Osteocyte (in vitro differentiated cells): ENCODE measurements at regions not wholly inside any gene's neighbourhood (a gene's known extent, or its start where the extent isn't known, plus 50 kb on each side); places are given as distances from the start of the nearest gene placed in this dataset.

Experiments used
- DNase-seq: peaks from one replicate; pipeline ENCODE4 v3.0.0; 2021; ENCODE audit warnings: mixed read lengths; ENCODE audit not compliant: unreplicated experiment; ENCODE audit errors: extremely low spot score
- H3K27ac Mint-ChIP-seq: one replicate; pipeline ENCODE4 v1.8.0; 2021; ENCODE audit warnings: mild to moderate bottlenecking, mixed read lengths; ENCODE audit not compliant: unreplicated experiment
- H3K27me3 Mint-ChIP-seq: one replicate; pipeline ENCODE4 v1.8.0; 2021; ENCODE audit warnings: mixed read lengths; ENCODE audit not compliant: unreplicated experiment
- H3K36me3 Mint-ChIP-seq: one replicate; pipeline ENCODE4 v1.8.0; 2021; ENCODE audit warnings: mixed read lengths; ENCODE audit not compliant: unreplicated experiment
- H3K4me1 Mint-ChIP-seq: one replicate; pipeline ENCODE4 v1.8.0; 2021; ENCODE audit warnings: mixed read lengths; ENCODE audit not compliant: unreplicated experiment
- H3K4me3 Mint-ChIP-seq: one replicate; pipeline ENCODE4 v1.8.0; 2021; ENCODE audit warnings: mild to moderate bottlenecking, moderate library complexity, mixed read lengths; ENCODE audit not compliant: unreplicated experiment
- H3K9me3 Mint-ChIP-seq: one replicate; pipeline ENCODE4 v1.8.0; 2021; ENCODE audit warnings: mixed read lengths; ENCODE audit not compliant: unreplicated experiment
- CTCF ChIP-seq: fragments of 200-600 bp; sonication (generic); IDR thresholded peaks from 2 replicates; pipeline ENCODE4 v1.5.0; 2021; ENCODE audit warnings: antibody characterized with exemption, mild to moderate bottlenecking, moderate library complexity

- Mint-ChIP-seq H3K4me3 (no peak overlapping the region), H3K27me3 (no peaks in the 10 kb centered on the region), H3K27ac (no peak overlapping the region), H3K9me3 (peaks cover 6% of the 10 kb centered on the region), H3K4me1 (no peaks in the 10 kb centered on the region), H3K36me3 (no peaks in the 10 kb centered on the region)
- no peak for DNase-seq
- TF ChIP-seq CTCF, result no peak
Measured at GRCh38 chr1:37096523-37096922, 62.2 kb upstream of the GRIK3 start.

- no peaks in the 10 kb centered on the region for H3K4me1 Mint-ChIP-seq
- DNase-seq, result no peak
- no peak overlapping the region for H3K27ac Mint-ChIP-seq
- peaks cover 6% of the 10 kb centered on the region for H3K9me3 Mint-ChIP-seq
- no peaks in the 10 kb centered on the region for H3K36me3 Mint-ChIP-seq
- no peak overlapping the region for H3K4me3 Mint-ChIP-seq
- no peak for TF ChIP-seq CTCF
- no peaks in the 10 kb centered on the region for H3K27me3 Mint-ChIP-seq
Measured at GRCh38 chr1:37097731-37098130, 63.4 kb upstream of the GRIK3 start.

GRCh38 chr1:37098237-37098636, 63.9 kb upstream of the GRIK3 start:
- Mint-ChIP-seq H3K36me3 (no peaks in the 10 kb centered on the region), H3K27ac (no peak overlapping the region), H3K27me3 (no peaks in the 10 kb centered on the region), H3K4me1 (no peaks in the 10 kb centered on the region), H3K4me3 (no peak overlapping the region), H3K9me3 (peaks cover 6% of the 10 kb centered on the region)
- no peak for DNase-seq
- no peak for TF ChIP-seq CTCF

GRCh38 chr1:37100310-37100709, 66.0 kb upstream of the GRIK3 start:
- Mint-ChIP-seq H3K9me3 (peaks cover 6% of the 10 kb centered on the region), H3K36me3 (no peaks in the 10 kb centered on the region), H3K4me1 (no peaks in the 10 kb centered on the region), H3K27ac (no peak overlapping the region), H3K27me3 (no peaks in the 10 kb centered on the region), H3K4me3 (no peak overlapping the region)
- TF ChIP-seq CTCF, result no peak
- no peak for DNase-seq

GRCh38 chr1:37102656-37103382, 68.5 kb upstream of the GRIK3 start:
- Mint-ChIP-seq H3K27me3 (no peaks in the 10 kb centered on the region), H3K4me1 (no peaks in the 10 kb centered on the region), H3K9me3 (no peaks in the 10 kb centered on the region), H3K27ac (no peak overlapping the region), H3K4me3 (no peak overlapping the region), H3K36me3 (no peaks in the 10 kb centered on the region)
- no peak for TF ChIP-seq CTCF
- no peak for DNase-seq
